Caco-2 (cell line): ENCODE measurements at regions not wholly inside any gene's neighbourhood (a gene's known extent, or its start where the extent isn't known, plus 50 kb on each side); places are given as distances from the start of the nearest gene placed in this dataset.

Experiments used
- BruUV-seq: library from RNA; stranded (reverse); fragments of 400-500 nt; replicated peaks from 2 replicates; lab custom pipeline; 2021; lab: Mats Ljungman, UMichigan
- CTCF ChIA-PET: fragments of 300-600 bp; sonication (Branson Sonifier 250); formaldehyde crosslinking; loops from one replicate; lab custom pipeline; 2022; ENCODE audit warnings: antibody characterized with exemption; lab: Charles Lee
- POLR2A ChIA-PET: fragments of 300-600 bp; sonication (Branson Sonifier 250); formaldehyde crosslinking; loops from one replicate; lab custom pipeline; 2022; ENCODE audit warnings: antibody characterized with exemption; lab: Charles Lee
- DNase-seq, 2 experiments: peaks; one replicate each; pipeline versions ENCODE4 v3.0.0 to v3.0.0-alpha.2; 2020 to 2022
- H3K27me3 ChIP-seq: replicated peaks from 2 replicates; pipeline ENCODE4 v1.6.0; 2011; ENCODE audit warnings: low read length; ENCODE audit not compliant: control insufficient read depth, insufficient read depth
- H3K36me3 ChIP-seq: 2 replicates; pipeline ENCODE4 v1.5.1; 2011; ENCODE audit warnings: low read length; ENCODE audit not compliant: control insufficient read depth, insufficient read depth
- H3K4me1 ChIP-seq: fragments of 250-450 bp; sonication (Bioruptor Pico); 2 replicates; pipeline ENCODE4 v1.5.1; 2020; ENCODE audit warnings: mild to moderate bottlenecking
- H3K4me3 ChIP-seq: 2 replicates; pipeline ENCODE4 v1.5.1; 2011; ENCODE audit warnings: low read depth, mild to moderate bottlenecking, control low read depth, low read length
- H3K9me3 ChIP-seq: fragments of 250-450 bp; sonication (Bioruptor Pico); 2 replicates; pipeline ENCODE4 v1.5.1; 2020; ENCODE audit warnings: mild to moderate bottlenecking, moderate library complexity
- H3K27ac Mint-ChIP-seq: one replicate; pipeline ENCODE4 v1.8.0; 2022; ENCODE audit warnings: mixed read lengths; ENCODE audit not compliant: unreplicated experiment
- H3K27me3 Mint-ChIP-seq: one replicate; pipeline ENCODE4 v1.8.0; 2022; ENCODE audit warnings: mixed read lengths; ENCODE audit not compliant: insufficient read depth, unreplicated experiment
- H3K36me3 Mint-ChIP-seq: one replicate; pipeline ENCODE4 v1.8.0; 2022; ENCODE audit warnings: mild to moderate bottlenecking, mixed read lengths; ENCODE audit not compliant: insufficient read depth, unreplicated experiment
- H3K4me1 Mint-ChIP-seq: one replicate; pipeline ENCODE4 v1.8.0; 2022; ENCODE audit warnings: low read depth, mixed read lengths; ENCODE audit not compliant: unreplicated experiment
- H3K4me3 Mint-ChIP-seq: one replicate; pipeline ENCODE4 v1.8.0; 2022; ENCODE audit warnings: mild to moderate bottlenecking, moderate library complexity, mixed read lengths; ENCODE audit not compliant: unreplicated experiment
- H3K9me3 Mint-ChIP-seq: one replicate; pipeline ENCODE4 v1.8.0; 2022; ENCODE audit warnings: mixed read lengths; ENCODE audit not compliant: unreplicated experiment
- CTCF ChIP-seq, 2 experiments: fragments of 200-600 bp in 1 of 2; IDR thresholded peaks; 1 replicate in 1 of 2; 2 replicates in 1 of 2; pipeline versions ENCODE4 v1.5.1 to v1.8.0; 2011 to 2022; ENCODE audit warnings: antibody characterized with exemption in 1 of 2, control low read depth in 1 of 2, inconsistent platforms in 1 of 2, low read depth in 1 of 2, low read length in 1 of 2, mild to moderate bottlenecking in 1 of 2, moderate library complexity in 1 of 2; ENCODE audit not compliant: insufficient read depth in 1 of 2, severe bottlenecking in 1 of 2, unreplicated experiment in 1 of 2
- intact Hi-C: fragments of 100-400 bp; cut with micrococcal nuclease; formaldehyde crosslinking; loops from one replicate; pipeline ENCODE4 v1.10.0; 2022; ENCODE audit not compliant: unreplicated experiment

- peak overlapping the region; percentile 59 for H3K27ac Mint-ChIP-seq
Measured at GRCh38 chr14:53879747-53880146, 76.9 kb downstream of the BMP4 start.

GRCh38 chr14:53879022-53879686 lies 77.5 kb downstream of the BMP4 start:
- Histone ChIP-seq H3K4me1 (peaks cover 33% of the 10 kb centered on the region), H3K4me3 (no peak overlapping the region), H3K9me3 (0 out of 2 replicates have a peak, but pooled peaks cover 2% of the 10 kb centered on the region), H3K27me3 (no peaks in the 10 kb centered on the region), H3K36me3 (no peaks in the 10 kb centered on the region)
- Mint-ChIP-seq H3K4me1 (peaks cover 20% of the 10 kb centered on the region), H3K4me3 (no peak overlapping the region), H3K27me3 (no peaks in the 10 kb centered on the region), H3K36me3 (no peaks in the 10 kb centered on the region), H3K27ac (peak overlapping the region; percentile 59), H3K9me3 (peaks cover 11% of the 10 kb centered on the region)
- no peak for DNase-seq
- intact Hi-C loops: no loop called here
- no TSS peak for BruUV-seq
- POLR2A ChIA-PET: no interaction called here
- CTCF ChIA-PET: no interaction called here
- TF ChIP-seq CTCF (IDR thresholded peaks at IDR 0.05; ENCODE audit: insufficient read depth in 1 of 2, low read depth in 1 of 2, low read length in 1 of 2, severe bottlenecking in 1 of 2, unreplicated experiment in 1 of 2): no peak

More at GRCh38 chr14:53879747-53880146, 76.9 kb downstream of the BMP4 start:
- H3K4me1 ChIP-seq: peaks cover 39% of the 10 kb centered on the region
- H3K4me3 ChIP-seq: no peak overlapping the region
- CTCF ChIA-PET: no interaction called here
- Mint-ChIP-seq H3K36me3 (no peaks in the 10 kb centered on the region), H3K4me1 (peaks cover 20% of the 10 kb centered on the region), H3K4me3 (no peak overlapping the region), H3K9me3 (peaks cover 11% of the 10 kb centered on the region), H3K27me3 (no peaks in the 10 kb centered on the region)
- no peaks in the 10 kb centered on the region for H3K36me3 ChIP-seq
- TF ChIP-seq CTCF (IDR thresholded peaks at IDR 0.05; ENCODE audit: insufficient read depth in 1 of 2, low read depth in 1 of 2, low read length in 1 of 2, severe bottlenecking in 1 of 2, unreplicated experiment in 1 of 2): no peak
- POLR2A ChIA-PET: no interaction called here
- intact Hi-C loops: loop anchor here (2.0 to 5.0 kb wide), 2 partner anchors 29 to 43 kb away; no protein-coding TSS in a partner anchor
- H3K27me3 ChIP-seq: no peaks in the 10 kb centered on the region
- 0 out of 2 replicates have a peak, but pooled peaks cover 2% of the 10 kb centered on the region for H3K9me3 ChIP-seq
- no peak for DNase-seq
- no TSS peak for BruUV-seq

- no TSS peak for BruUV-seq
- peaks cover 27% of the 10 kb centered on the region for H3K4me1 ChIP-seq
- intact Hi-C loops: no loop called here
- Mint-ChIP-seq H3K4me1 (peaks cover 14% of the 10 kb centered on the region), H3K4me3 (no peak overlapping the region), H3K36me3 (no peaks in the 10 kb centered on the region), H3K27me3 (no peaks in the 10 kb centered on the region), H3K27ac (no peak overlapping the region), H3K9me3 (peaks cover 11% of the 10 kb centered on the region)
- no peak for DNase-seq
- no peak for TF ChIP-seq CTCF (IDR thresholded peaks at IDR 0.05; ENCODE audit: insufficient read depth in 1 of 2, low read depth in 1 of 2, low read length in 1 of 2, severe bottlenecking in 1 of 2, unreplicated experiment in 1 of 2)
- ChIA-PET CTCF (no interaction called here), POLR2A (no interaction called here)
- 0 out of 2 replicates have a peak, but pooled peaks cover 2% of the 10 kb centered on the region for H3K9me3 ChIP-seq
- no peak overlapping the region for H3K4me3 ChIP-seq
- H3K27me3 ChIP-seq: no peaks in the 10 kb centered on the region
- no peaks in the 10 kb centered on the region for H3K36me3 ChIP-seq
Measured at GRCh38 chr14:53875324-53875897, 81.2 kb downstream of the BMP4 start.
